ENCODE measurements at regions not wholly inside any gene's neighbourhood (a gene's known extent, or its start where the extent isn't known, plus 50 kb on each side); places are given as distances from the start of the nearest gene placed in this dataset.

GRCh38 chr14:103250874-103251273 lies 83.2 kb upstream of the EIF5 start:
- no peak for TF ChIP-seq CTCF (conservative IDR thresholded peaks at IDR 0.05; ENCODE audit: low read length)
- no peak for TF ChIP-seq EZH2phosphoT487 (IDR thresholded peaks at IDR 0.05; ENCODE audit: borderline replicate concordance)
